ENCODE measurements at regions not wholly inside any gene's neighbourhood (a gene's known extent, or its start where the extent isn't known, plus 50 kb on each side); places are given as distances from the start of the nearest gene placed in this dataset.

- POLR2A ChIA-PET, result no interaction called here
- Histone ChIP-seq H3K27me3 (ENCODE audit: control insufficient read depth, insufficient read depth, low read length) (no peaks in the 10 kb centered on the region), H3K36me3 (ENCODE audit: control insufficient read depth, insufficient read depth, low read length) (no peaks in the 10 kb centered on the region), H3K4me3 (ENCODE audit: low read depth, low read length) (no peak overlapping the region)
- TF ChIP-seq CTCF (IDR thresholded peaks at IDR 0.05; ENCODE audit: insufficient read depth, low read depth, low read length), result no peak
- no peak for DNase-seq (ENCODE audit: low read depth)
- CTCF ChIA-PET, result no interaction called here
These were observed 1256.5 kb downstream of the SI start for GRCh38 chr3:163821841-163822240.

- no peak for DNase-seq (ENCODE audit: low read depth)
- Histone ChIP-seq H3K27me3 (ENCODE audit: control insufficient read depth, insufficient read depth, low read length) (no peaks in the 10 kb centered on the region), H3K4me3 (ENCODE audit: low read depth, low read length) (no peak overlapping the region), H3K36me3 (ENCODE audit: control insufficient read depth, insufficient read depth, low read length) (no peaks in the 10 kb centered on the region)
- no peak for TF ChIP-seq CTCF (IDR thresholded peaks at IDR 0.05; ENCODE audit: insufficient read depth, low read depth, low read length)
- CTCF ChIA-PET, result interaction anchor here (0.7 kb wide), 1 partner anchor 58 kb away, joined by 3 read pairs; no protein-coding TSS in a partner anchor
- POLR2A ChIA-PET, result no interaction called here
These were observed 1261.3 kb downstream of the SI start for GRCh38 chr3:163817015-163817414.

- ChIA-PET CTCF (no interaction called here), POLR2A (no interaction called here)
- no peaks in the 10 kb centered on the region for H3K36me3 ChIP-seq (ENCODE audit: control insufficient read depth, insufficient read depth, low read length)
- DNase-seq (ENCODE audit: low read depth), result no peak
- no peaks in the 10 kb centered on the region for H3K27me3 ChIP-seq (ENCODE audit: control insufficient read depth, insufficient read depth, low read length)
- no peak for TF ChIP-seq CTCF (IDR thresholded peaks at IDR 0.05; ENCODE audit: insufficient read depth, low read depth, low read length)
- H3K4me3 ChIP-seq (ENCODE audit: low read depth, low read length), result no peak overlapping the region
These were observed 1264.4 kb downstream of the SI start for GRCh38 chr3:163813935-163814334.

- ChIA-PET POLR2A (no interaction called here), CTCF (no interaction called here)
- no peak for TF ChIP-seq CTCF (IDR thresholded peaks at IDR 0.05; ENCODE audit: insufficient read depth, low read depth, low read length)
- no peaks in the 10 kb centered on the region for H3K27me3 ChIP-seq (ENCODE audit: control insufficient read depth, insufficient read depth, low read length)
- H3K36me3 ChIP-seq (ENCODE audit: control insufficient read depth, insufficient read depth, low read length), result no peaks in the 10 kb centered on the region
- H3K4me3 ChIP-seq (ENCODE audit: low read depth, low read length), result no peak overlapping the region
- no peak for DNase-seq (ENCODE audit: low read depth)
These were observed 1266.3 kb downstream of the SI start for GRCh38 chr3:163812006-163812405.

- ChIA-PET CTCF (no interaction called here), POLR2A (no interaction called here)
- Histone ChIP-seq H3K27me3 (ENCODE audit: control insufficient read depth, insufficient read depth, low read length) (no peaks in the 10 kb centered on the region), H3K36me3 (ENCODE audit: control insufficient read depth, insufficient read depth, low read length) (no peaks in the 10 kb centered on the region), H3K4me3 (ENCODE audit: low read depth, low read length) (no peak overlapping the region)
- no peak for DNase-seq (ENCODE audit: low read depth)
- no peak for TF ChIP-seq CTCF (IDR thresholded peaks at IDR 0.05; ENCODE audit: insufficient read depth, low read depth, low read length)
These were observed 1268.7 kb downstream of the SI start for GRCh38 chr3:163809540-163809993.
